ENCODE measurements at regions not wholly inside any gene's neighbourhood (a gene's known extent, or its start where the extent isn't known, plus 50 kb on each side); places are given as distances from the start of the nearest gene placed in this dataset.

DNA sequence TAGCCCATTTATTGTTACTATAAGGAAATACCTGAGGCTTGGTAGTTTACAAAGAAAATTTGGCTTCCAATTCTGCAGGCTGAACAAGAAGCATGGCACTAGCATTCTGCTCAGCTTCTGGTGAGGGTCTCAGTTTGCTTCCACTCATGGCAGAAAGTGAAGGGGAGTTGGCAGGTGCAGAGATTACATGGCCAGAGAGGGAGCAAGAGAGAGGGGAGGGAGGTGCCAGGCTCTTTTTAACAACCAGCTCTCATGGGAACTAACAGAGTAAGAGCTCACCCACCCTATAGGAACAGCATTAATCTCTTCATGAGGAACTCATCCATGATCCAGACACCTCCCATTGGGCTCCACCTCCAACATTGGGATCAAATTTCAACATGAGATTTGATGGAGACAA, 437.9 kb downstream of the CHL1 start:
- TF ChIP-seq, protein P1, sequence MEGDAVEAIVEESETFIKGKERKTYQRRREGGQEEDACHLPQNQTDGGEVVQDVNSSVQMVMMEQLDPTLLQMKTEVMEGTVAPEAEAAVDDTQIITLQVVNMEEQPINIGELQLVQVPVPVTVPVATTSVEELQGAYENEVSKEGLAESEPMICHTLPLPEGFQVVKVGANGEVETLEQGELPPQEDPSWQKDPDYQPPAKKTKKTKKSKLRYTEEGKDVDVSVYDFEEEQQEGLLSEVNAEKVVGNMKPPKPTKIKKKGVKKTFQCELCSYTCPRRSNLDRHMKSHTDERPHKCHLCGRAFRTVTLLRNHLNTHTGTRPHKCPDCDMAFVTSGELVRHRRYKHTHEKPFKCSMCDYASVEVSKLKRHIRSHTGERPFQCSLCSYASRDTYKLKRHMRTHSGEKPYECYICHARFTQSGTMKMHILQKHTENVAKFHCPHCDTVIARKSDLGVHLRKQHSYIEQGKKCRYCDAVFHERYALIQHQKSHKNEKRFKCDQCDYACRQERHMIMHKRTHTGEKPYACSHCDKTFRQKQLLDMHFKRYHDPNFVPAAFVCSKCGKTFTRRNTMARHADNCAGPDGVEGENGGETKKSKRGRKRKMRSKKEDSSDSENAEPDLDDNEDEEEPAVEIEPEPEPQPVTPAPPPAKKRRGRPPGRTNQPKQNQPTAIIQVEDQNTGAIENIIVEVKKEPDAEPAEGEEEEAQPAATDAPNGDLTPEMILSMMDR (IDR thresholded peaks at IDR 0.05): no peak
- no peak for TF ChIP-seq POLR2A (IDR thresholded peaks at IDR 0.05)
- no peak for TF ChIP-seq EP300 (IDR thresholded peaks at IDR 0.05)
- TF ChIP-seq POLR2AphosphoS5 (IDR thresholded peaks at IDR 0.05): no peak
